Gastroesophageal sphincter (tissue), 3 donors: ENCODE measurements at regions not wholly inside any gene's neighbourhood (a gene's known extent, or its start where the extent isn't known, plus 50 kb on each side); places are given as distances from the start of the nearest gene placed in this dataset.

ENCODE experiments used
- CTCF ChIP-seq, 4 experiments: fragments of 200-600 bp in 2 of 4; fragments of 450-650 bp in 2 of 4; sonication (generic) in 1 of 4; IDR thresholded peaks; one replicate each; pipeline ENCODE4 v1.5.1; 2017 to 2019; ENCODE audit warnings: antibody characterized with exemption in 4 of 4, mild to moderate bottlenecking in 2 of 4, moderate library complexity in 2 of 4
- EP300 ChIP-seq: sonication (generic); formaldehyde crosslinking; IDR thresholded peaks from one replicate; pipeline ENCODE4 v1.6.1; 2017; ENCODE audit warnings: antibody characterized with exemption, mild to moderate bottlenecking
- POLR2A ChIP-seq, 2 donors: fragments of 450-650 bp; IDR thresholded peaks; one replicate each; pipeline ENCODE4 v1.6.1; 2017; ENCODE audit warnings: antibody characterized with exemption in 2 of 2, mild to moderate bottlenecking in 2 of 2, moderate library complexity in 1 of 2
- POLR2AphosphoS5 ChIP-seq: sonication (generic); formaldehyde crosslinking; IDR thresholded peaks from one replicate; pipeline ENCODE4 v1.6.1; 2017; ENCODE audit warnings: antibody characterized with exemption

GRCh38 chr7:82562716-82563404, 119.3 kb upstream of the CACNA2D1 start:
- TF ChIP-seq CTCF (IDR thresholded peaks at IDR 0.05) (no peak), POLR2A (IDR thresholded peaks at IDR 0.05) (no peak), POLR2AphosphoS5 (no peak), EP300 (no peak)
